ENCODE measurements at regions not wholly inside any gene's neighbourhood (a gene's known extent, or its start where the extent isn't known, plus 50 kb on each side); places are given as distances from the start of the nearest gene placed in this dataset.

GRCh38 chr2:48851161-48851560, 95.6 kb upstream of the LHCGR start:
- DNase-seq, result no peak

DNA sequence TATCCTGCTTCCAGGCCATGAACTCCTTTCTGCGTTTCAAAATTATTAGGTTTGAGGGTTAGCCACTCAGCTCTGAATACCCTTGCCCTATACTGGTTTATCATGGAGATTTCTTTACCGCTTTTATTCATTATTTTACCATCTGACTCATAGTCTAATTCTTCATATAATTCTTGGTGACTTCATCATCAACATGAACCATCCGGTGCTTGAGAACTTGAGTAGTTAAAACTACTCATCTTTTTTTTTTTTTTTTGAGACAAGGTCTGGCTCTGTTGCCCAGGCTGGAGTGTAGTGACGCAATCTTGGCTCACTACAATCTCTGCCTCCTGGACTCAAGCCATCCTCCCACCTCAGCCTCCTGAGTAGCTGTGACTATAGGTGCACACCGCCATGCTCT, 94.2 kb upstream of the LHCGR start:
- DNase-seq, result no peak

DNA sequence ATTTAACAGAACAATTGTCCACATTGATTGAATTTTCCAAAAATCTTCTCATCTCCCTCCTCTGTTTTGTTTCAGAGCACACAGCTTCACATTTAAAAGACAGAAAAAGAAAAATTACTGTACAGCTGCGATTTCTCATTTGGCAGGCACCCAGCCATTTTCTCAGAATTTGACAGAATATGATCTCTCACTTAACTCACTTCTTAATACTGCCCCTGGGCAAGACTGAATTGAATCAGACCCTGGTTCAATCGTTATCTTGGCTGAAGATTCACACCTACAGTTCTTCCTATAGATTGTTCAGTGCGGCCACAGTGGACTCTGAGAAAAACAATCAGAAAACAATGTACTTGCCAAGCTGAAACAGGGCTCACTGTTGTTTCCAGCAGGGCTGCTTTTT, 90.2 kb upstream of the LHCGR start:
- DNase-seq, result peak in 1 of 2 experiments; percentile 6

GRCh38 chr2:48844417-48845155, 89.1 kb upstream of the LHCGR start:
- no peak for DNase-seq

GRCh38 chr2:48841126-48841525, 85.6 kb upstream of the LHCGR start:
- DNase-seq, result no peak

- no peak for DNase-seq
Observed at GRCh38 chr2:48838029-48838428, 82.5 kb upstream of the LHCGR start.

GRCh38 chr2:48829569-48829968, 74.0 kb upstream of the LHCGR start:
- DNase-seq, result no peak

DNA sequence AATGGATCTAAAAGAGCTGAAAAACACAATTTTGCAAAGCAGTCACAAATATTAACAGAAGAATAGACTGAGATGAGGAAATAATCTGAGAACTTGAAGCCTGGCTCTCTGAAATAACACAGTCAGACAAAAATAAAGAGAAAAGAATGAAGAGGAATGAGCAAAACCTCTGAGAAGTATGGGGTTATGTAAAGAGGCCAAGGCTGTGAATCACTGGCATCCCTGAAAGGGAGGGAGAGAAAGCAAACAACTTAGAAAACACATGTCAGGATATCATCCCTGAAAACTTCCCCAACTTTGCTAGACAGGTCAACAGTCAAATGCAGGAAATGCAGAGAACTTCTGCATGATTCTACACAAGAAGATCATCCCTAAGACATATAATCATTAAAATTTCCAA, 73.5 kb upstream of the LHCGR start:
- no peak for DNase-seq

GRCh38 chr2:48826986-48827385, 71.5 kb upstream of the LHCGR start:
- DNase-seq, result no peak

GRCh38 chr2:48824116-48824515, 68.6 kb upstream of the LHCGR start:
- no peak for DNase-seq

DNA sequence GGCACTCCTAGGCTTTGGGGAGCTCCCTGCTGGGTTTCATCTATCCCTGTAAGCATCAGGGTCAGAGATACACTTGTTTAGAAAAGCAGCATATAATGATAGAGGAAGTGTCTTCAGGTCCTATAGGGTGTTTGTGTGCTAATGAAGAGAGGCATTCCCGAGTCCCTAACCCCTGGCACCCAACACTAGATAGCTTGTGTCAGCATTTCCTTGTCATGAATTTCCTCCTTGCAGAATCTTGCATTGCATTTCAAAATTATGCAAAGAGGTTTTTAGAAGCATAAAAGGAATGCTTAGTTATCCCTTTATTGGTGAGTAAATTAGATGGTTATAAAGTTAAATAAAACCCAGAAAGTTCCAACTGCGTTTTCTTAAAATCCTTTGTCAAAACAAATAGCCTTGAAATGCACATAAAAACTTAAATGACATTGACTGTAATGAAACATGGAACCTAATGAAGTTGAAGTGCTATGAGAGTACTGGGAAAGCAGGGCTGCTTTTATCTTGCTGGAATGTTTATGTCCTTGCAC, 63.7 kb upstream of the LHCGR start:
- no peak for DNase-seq

DNA sequence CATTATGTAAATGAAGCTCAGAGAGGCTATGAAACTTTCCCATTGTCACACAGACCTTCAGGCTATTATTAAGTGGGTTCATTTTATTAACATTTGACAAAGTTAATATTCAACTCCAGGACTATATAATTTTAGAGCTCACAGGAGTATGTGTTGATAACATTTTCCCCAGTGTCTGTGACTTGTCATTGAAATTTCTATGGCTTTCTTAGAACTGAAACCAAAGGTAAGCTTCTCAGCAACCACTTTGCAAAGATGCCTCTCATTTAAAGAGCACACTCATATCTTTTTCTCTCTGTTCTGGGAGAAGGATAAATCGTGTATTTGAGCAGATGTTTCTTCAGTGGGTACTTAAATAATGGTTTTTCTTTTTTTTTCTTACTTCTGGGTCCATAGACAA, 61.8 kb upstream of the LHCGR start:
- DNase-seq, result no peak

GRCh38 chr2:48812416-48812815, 56.9 kb upstream of the LHCGR start:
- DNase-seq, result no peak

GRCh38 chr2:48808311-48808710, 52.8 kb upstream of the LHCGR start:
- DNase-seq, result no peak

All from NCI-H446 (cell line).